KBM-7 (cell line): ENCODE measurements at regions not wholly inside any gene's neighbourhood (a gene's known extent, or its start where the extent isn't known, plus 50 kb on each side); places are given as distances from the start of the nearest gene placed in this dataset.
"Not testable (repeated sequence)": the region's sequence is repeated elsewhere in the genome, so short reads cannot be mapped to it uniquely, and the experiment has no call there.

Experiments used
- DNase-seq: peaks from one replicate; pipeline ENCODE4 v3.0.0-alpha.2; 2015
- in situ Hi-C: fragments of 300-500 bp; cut with MboI; formaldehyde crosslinking; loops from 2 replicates; pipeline ENCODE4 v1.14.3; 2020; ENCODE audit warnings: low sequenced_read_pairs, low pct_unique_long_range_greater_than_20kb, mixed read lengths

GRCh38 chr18:78497641-78498040 is 482.0 kb upstream of the SALL3 start:
- in situ Hi-C loops = no loop called here
- DNase-seq = no peak

DNA sequence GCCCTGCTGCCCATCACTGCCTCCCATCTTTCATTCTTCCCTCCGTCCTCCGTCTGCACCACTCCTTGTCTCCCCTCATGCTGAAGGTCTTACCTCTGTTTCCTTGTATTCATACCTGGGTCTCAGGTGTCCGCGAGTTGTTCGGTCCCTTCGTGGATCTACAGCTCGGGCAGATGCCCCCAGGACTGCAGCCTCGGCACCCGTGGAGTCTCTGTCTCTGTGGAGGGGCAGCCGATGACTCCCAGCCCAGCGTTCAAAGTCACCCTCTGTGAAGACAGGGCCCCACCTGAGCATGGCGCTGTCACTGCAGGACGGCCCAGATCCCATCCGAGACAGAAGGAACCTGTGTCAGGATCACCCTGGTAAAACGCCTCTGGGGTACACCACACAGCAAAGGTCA is 480.0 kb upstream of the SALL3 start:
- in situ Hi-C loops = no loop called here
- no peak for DNase-seq

DNA sequence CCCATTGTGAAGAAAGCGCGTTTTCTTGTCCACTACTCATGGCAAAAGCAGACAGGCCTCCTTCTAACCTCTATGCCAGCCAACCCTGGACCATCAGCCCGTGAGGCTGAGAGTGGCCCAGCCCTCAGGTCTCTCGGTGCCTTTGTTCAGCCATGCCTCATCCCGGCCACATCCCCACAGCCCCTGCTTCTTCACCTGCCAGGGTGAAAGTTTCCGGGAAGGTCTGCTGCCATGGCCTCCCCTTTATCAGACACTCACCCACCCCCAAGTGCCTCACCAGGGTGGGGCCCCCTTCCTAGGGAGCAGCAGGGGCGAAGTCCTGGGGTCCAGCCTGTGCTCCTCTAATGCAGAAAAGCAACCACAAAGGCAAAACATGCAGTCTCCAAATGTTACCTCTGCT is 478.4 kb upstream of the SALL3 start:
- DNase-seq = no peak
- in situ Hi-C loops = no loop called here

GRCh38 chr18:78503129-78503528 is 476.5 kb upstream of the SALL3 start:
- no peak for DNase-seq
- in situ Hi-C loops = no loop called here

GRCh38 chr18:78505851-78506461 is 473.7 kb upstream of the SALL3 start:
- in situ Hi-C loops = no loop called here
- DNase-seq = no peak

- in situ Hi-C loops = no loop called here
Measured at GRCh38 chr18:78507217-78507616, 472.4 kb upstream of the SALL3 start.

GRCh38 chr18:78508228-78508824 is 471.3 kb upstream of the SALL3 start:
- in situ Hi-C loops, DNase-seq: not testable (repeated sequence)

More at GRCh38 chr18:78507217-78507616, 472.4 kb upstream of the SALL3 start:
- DNase-seq = no peak

DNA sequence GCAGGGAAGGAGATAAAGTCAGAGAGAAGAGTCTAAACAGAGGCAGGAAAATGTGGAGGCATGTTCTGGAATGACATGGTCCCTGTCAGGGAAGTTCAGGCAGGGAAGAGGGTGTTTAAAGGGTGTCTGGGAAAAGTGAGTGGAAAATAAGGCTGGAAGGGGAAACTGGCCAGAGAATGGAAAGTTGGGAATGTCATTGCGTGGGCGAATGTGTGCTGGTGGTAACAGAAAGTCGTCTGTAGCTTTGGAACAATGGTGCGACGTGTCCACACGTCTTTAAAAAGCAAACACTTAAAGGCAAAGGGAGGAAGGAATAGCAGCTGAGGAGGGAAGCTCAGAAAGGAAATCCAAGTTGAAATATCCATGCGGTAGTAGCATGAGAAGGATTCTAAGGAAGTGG is 469.5 kb upstream of the SALL3 start:
- DNase-seq = no peak
- in situ Hi-C loops = no loop called here

DNA sequence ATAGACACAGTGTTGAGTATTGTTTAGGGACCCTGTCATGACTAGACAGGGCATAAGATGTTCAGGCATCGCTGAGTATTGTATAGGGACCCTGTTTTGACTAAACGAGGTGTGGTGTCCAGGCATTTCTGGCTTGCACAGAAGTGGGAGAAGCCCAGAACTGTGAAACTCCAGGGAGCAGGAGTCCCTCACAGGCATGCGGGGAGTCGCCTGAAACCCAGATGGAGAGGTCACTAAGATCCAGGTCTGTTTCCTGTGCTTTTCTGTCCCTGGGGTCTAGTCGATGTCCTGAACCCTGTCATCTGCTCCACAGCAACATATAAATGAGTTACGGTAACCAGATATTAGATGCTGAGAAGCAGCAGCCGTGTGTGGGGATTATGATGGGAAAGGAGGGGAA is 469.0 kb upstream of the SALL3 start:
- DNase-seq = no peak
- in situ Hi-C loops = no loop called here

- DNase-seq = no peak
- in situ Hi-C loops = no loop called here
Measured at GRCh38 chr18:78511666-78512601, 467.7 kb upstream of the SALL3 start.

DNA sequence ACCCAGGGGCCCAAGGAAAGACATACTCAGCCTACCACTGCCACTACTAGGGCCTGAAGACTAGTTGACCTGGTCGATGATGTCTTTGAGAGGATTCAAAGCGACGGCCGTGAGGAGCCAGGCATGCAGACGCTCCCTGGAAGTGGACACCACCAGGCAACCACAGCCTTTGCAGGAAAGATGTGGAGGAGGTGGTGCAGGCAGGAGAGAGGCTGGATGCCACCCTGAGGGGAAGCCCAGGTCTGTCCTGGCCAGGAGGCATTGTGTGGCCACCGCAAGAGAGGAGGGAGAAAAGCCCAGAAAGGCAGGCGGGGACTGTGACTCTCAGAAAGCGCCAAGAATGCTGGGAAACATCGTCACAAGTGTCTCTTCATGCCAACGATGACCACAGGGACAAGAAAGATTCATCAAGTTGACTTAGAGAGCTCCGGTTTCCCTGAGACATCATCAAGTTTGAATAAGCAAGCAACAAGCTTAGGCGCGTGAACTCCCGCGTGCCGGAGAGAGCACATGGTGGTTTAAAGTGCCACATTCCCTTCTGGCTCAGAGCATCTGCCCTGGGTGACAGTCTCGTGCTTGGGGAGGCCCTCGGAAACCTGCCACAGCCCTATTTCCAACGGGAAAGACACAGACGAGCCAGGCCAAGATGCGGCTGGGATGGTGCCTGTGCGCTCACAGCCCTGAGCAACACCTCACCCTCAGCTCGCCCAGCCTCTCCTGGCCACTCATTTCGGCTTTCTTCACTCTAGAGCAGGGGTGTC is 464.5 kb upstream of the SALL3 start:
- no peak for DNase-seq
- in situ Hi-C loops = no loop called here

- no peak for DNase-seq
- in situ Hi-C loops = no loop called here
Measured at GRCh38 chr18:78517328-78517727, 462.3 kb upstream of the SALL3 start.

GRCh38 chr18:78517973-78518372 is 461.6 kb upstream of the SALL3 start:
- in situ Hi-C loops = no loop called here
- no peak for DNase-seq

DNA sequence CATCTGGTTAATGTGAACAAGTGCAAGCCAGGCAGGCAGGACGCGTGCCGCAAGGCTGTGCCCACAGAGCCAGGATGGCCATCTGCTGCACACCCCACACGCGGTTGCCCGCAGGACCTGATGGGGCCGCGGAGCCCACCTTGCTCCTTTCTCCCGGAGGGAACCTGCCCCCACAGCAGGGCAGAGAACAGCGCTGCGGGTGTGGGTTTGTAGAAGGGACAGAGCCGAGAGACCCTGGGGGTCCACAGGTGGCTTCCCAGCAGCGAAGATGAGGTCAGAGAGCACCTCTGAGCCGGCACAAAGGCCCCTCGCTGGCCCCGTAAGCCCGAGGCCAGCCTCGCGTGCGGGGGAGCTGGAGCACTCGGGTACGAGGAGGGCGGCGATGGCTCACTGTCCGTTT is 460.8 kb upstream of the SALL3 start:
- no peak for DNase-seq
- in situ Hi-C loops = no loop called here

DNA sequence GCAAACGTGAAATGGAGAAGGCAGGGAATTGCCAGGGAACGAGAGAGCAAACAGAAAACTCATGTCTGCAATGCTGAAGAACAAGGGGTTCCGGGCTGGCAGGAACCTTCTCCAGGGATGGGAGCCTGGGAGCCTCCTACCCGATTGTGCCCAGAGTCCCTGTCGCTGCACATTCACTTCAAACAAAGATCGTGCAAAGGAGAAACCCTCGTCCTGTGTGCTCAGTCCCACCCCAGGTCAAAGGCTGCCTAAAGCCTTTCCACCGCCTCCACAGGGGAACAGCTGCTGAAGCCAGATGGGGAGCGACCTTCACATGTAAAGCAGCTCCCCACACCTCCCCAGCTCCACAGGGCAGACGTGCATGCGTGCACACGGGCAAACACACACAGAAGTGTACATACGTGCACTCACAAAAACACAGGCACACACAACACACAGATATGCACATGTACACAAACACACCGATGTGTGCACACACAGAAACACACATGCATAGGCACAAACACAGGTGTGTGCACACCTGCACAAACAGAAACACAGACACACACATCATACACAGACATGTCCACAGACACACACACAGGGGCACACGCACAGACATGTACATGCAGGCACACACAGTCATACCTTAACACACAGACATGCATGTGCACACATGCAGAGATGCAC is 460.1 kb upstream of the SALL3 start:
- no peak for DNase-seq
- in situ Hi-C loops = no loop called here

DNA sequence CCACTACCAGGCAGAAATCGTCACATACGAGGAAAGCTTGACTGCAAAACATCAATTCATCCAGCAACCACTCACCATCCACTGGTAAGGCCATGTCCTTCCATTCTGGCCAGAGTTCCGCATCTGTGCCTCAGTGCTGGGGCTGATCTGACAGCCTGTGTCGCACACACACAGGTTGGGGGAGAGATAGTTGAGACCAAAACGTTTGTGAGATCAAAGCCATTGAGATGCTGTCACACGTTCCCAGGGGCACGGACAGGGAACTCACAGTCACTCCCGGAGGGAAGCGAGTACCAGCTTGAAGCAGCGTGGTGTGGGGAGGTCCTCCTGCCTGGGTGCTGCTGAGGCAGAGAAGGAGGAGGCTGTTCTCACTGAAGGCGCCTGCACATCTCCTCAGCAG is 458.5 kb upstream of the SALL3 start:
- no peak for DNase-seq
- in situ Hi-C loops = no loop called here

GRCh38 chr18:78521744-78522143 is 457.9 kb upstream of the SALL3 start:
- in situ Hi-C loops = no loop called here
- no peak for DNase-seq

GRCh38 chr18:78522507-78522906 is 457.1 kb upstream of the SALL3 start:
- in situ Hi-C loops = no loop called here
- DNase-seq = no peak

DNA sequence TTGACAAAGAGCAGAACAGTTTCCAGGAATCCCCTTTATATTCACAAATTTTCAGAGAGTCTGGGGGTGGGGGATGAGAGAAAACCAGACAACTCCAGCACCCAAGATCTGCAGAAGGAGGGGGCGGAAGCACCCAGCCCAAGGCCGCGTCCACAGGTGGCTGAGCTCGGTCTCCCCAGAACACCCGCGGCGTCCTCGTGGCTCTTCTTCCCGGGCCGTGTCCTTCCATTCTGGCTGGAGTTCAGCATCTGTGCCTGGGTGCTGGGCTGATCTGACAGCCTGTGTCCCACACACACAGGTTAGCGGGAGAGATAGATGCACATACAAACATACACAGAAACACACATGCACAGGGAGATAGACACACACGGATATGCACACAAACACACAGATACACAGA is 455.8 kb upstream of the SALL3 start:
- in situ Hi-C loops = no loop called here
- no peak for DNase-seq
